ENCODE measurements at regions not wholly inside any gene's neighbourhood (a gene's known extent, or its start where the extent isn't known, plus 50 kb on each side); places are given as distances from the start of the nearest gene placed in this dataset.
"Not testable (repeated sequence)": the region's sequence is repeated elsewhere in the genome, so short reads cannot be mapped to it uniquely, and the experiment has no call there.

GRCh38 chr16:80123189-80123588 lies 417.6 kb upstream of the DYNLRB2 start:
- no peak for DNase-seq (ENCODE audit: low read depth)

- DNase-seq (ENCODE audit: low read depth) = peak; percentile 32
Observed at GRCh38 chr16:80122115-80122514, 418.7 kb upstream of the DYNLRB2 start.

GRCh38 chr16:80121522-80121909 lies 419.3 kb upstream of the DYNLRB2 start:
- no peak for DNase-seq (ENCODE audit: low read depth)

- no peak for DNase-seq (ENCODE audit: low read depth)
Observed at GRCh38 chr16:80120899-80121521, 419.8 kb upstream of the DYNLRB2 start.

- DNase-seq (ENCODE audit: low read depth) = no peak
Observed at GRCh38 chr16:80117556-80118130, 423.1 kb upstream of the DYNLRB2 start.

GRCh38 chr16:80116711-80117110 lies 424.1 kb upstream of the DYNLRB2 start:
- DNase-seq (ENCODE audit: low read depth) = no peak

GRCh38 chr16:80114699-80115098 lies 426.1 kb upstream of the DYNLRB2 start:
- DNase-seq (ENCODE audit: low read depth) = no peak

GRCh38 chr16:80113873-80114574 lies 426.8 kb upstream of the DYNLRB2 start:
- DNase-seq (ENCODE audit: low read depth) = no peak

GRCh38 chr16:80109581-80109980 lies 431.2 kb upstream of the DYNLRB2 start:
- no peak for DNase-seq (ENCODE audit: low read depth)

GRCh38 chr16:80107900-80108299 lies 432.9 kb upstream of the DYNLRB2 start:
- DNase-seq (ENCODE audit: low read depth) = no peak

GRCh38 chr16:80105751-80106150 lies 435.0 kb upstream of the DYNLRB2 start:
- DNase-seq (ENCODE audit: low read depth) = no peak

- no peak for DNase-seq (ENCODE audit: low read depth)
Observed at GRCh38 chr16:80105160-80105559, 435.6 kb upstream of the DYNLRB2 start.

GRCh38 chr16:80104401-80104800 lies 436.4 kb upstream of the DYNLRB2 start:
- DNase-seq (ENCODE audit: low read depth) = no peak

- no peak for DNase-seq (ENCODE audit: low read depth)
Observed at GRCh38 chr16:80103463-80103862, 437.3 kb upstream of the DYNLRB2 start.

GRCh38 chr16:80100846-80101451 lies 439.8 kb upstream of the DYNLRB2 start:
- DNase-seq (ENCODE audit: low read depth) = no peak

GRCh38 chr16:80100186-80100585 lies 440.6 kb upstream of the DYNLRB2 start:
- DNase-seq (ENCODE audit: low read depth) = no peak

- no peak for DNase-seq (ENCODE audit: low read depth)
Observed at GRCh38 chr16:80097098-80097497, 443.7 kb upstream of the DYNLRB2 start.

GRCh38 chr16:80092681-80093080 lies 448.1 kb upstream of the DYNLRB2 start:
- DNase-seq (ENCODE audit: low read depth) = no peak

GRCh38 chr16:80091453-80091852 lies 449.3 kb upstream of the DYNLRB2 start:
- not testable (repeated sequence) for DNase-seq (ENCODE audit: low read depth)

- DNase-seq (ENCODE audit: low read depth) = no peak
Observed at GRCh38 chr16:80085606-80086005, 455.2 kb upstream of the DYNLRB2 start.

- peak; percentile 67 for DNase-seq (ENCODE audit: low read depth)
Observed at GRCh38 chr16:80084614-80085013, 456.2 kb upstream of the DYNLRB2 start.

GRCh38 chr16:80084163-80084562 lies 456.6 kb upstream of the DYNLRB2 start:
- no peak for DNase-seq (ENCODE audit: low read depth)

GRCh38 chr16:80082906-80083305 lies 457.9 kb upstream of the DYNLRB2 start:
- DNase-seq (ENCODE audit: low read depth) = no peak

Data from forelimb muscle (tissue), 1 donor.